ENCODE measurements at regions not wholly inside any gene's neighbourhood (a gene's known extent, or its start where the extent isn't known, plus 50 kb on each side); places are given as distances from the start of the nearest gene placed in this dataset.

- Histone ChIP-seq H3K4me3 (ENCODE audit: low read depth, low read length) (peak overlapping the region; percentile 38; the same call in 1 of the 2 replicates), H3K27me3 (ENCODE audit: insufficient read depth, low read length) (no peaks in the 10 kb centered on the region), H3K4me1 (ENCODE audit: control insufficient read depth, insufficient read depth, low read length, unreplicated experiment) (peaks cover 45% of the 10 kb centered on the region), H3K27ac (ENCODE audit: low read depth, low read length) (peak overlapping the region; percentile 91), H3K36me3 (ENCODE audit: insufficient read depth, low read length) (no peaks in the 10 kb centered on the region), H3K79me2 (ENCODE audit: control insufficient read depth, insufficient read depth, low read length, unreplicated experiment) (no peaks in the 10 kb centered on the region), H2AFZ (ENCODE audit: low read length, unreplicated experiment) (peak overlapping the region; percentile 70)
These were observed 62.1 kb upstream of the NUDT12 start for GRCh38 chr5:103624675-103625074.

GRCh38 chr5:103624035-103624480 is 61.5 kb upstream of the NUDT12 start:
- peak overlapping the region; percentile 91 for H3K27ac ChIP-seq (ENCODE audit: low read depth, low read length)
- peak overlapping the region; percentile 17; the same call in 1 of the 2 replicates for H3K4me3 ChIP-seq (ENCODE audit: low read depth, low read length)
- H3K27me3 ChIP-seq (ENCODE audit: insufficient read depth, low read length): no peaks in the 10 kb centered on the region
- peak overlapping the region; percentile 70 for H2AFZ ChIP-seq (ENCODE audit: low read length, unreplicated experiment)
- H3K79me2 ChIP-seq (ENCODE audit: control insufficient read depth, insufficient read depth, low read length, unreplicated experiment): no peaks in the 10 kb centered on the region
- H3K4me1 ChIP-seq (ENCODE audit: control insufficient read depth, insufficient read depth, low read length, unreplicated experiment): peaks cover 45% of the 10 kb centered on the region
- H3K36me3 ChIP-seq (ENCODE audit: insufficient read depth, low read length): no peaks in the 10 kb centered on the region

GRCh38 chr5:103623425-103623824 is 60.8 kb upstream of the NUDT12 start:
- Histone ChIP-seq H3K79me2 (ENCODE audit: control insufficient read depth, insufficient read depth, low read length, unreplicated experiment) (no peaks in the 10 kb centered on the region), H2AFZ (ENCODE audit: low read length, unreplicated experiment) (no peak overlapping the region), H3K27ac (ENCODE audit: low read depth, low read length) (peak overlapping the region; percentile 91), H3K4me3 (ENCODE audit: low read depth, low read length) (no peak overlapping the region), H3K27me3 (ENCODE audit: insufficient read depth, low read length) (no peaks in the 10 kb centered on the region), H3K36me3 (ENCODE audit: insufficient read depth, low read length) (no peaks in the 10 kb centered on the region), H3K4me1 (ENCODE audit: control insufficient read depth, insufficient read depth, low read length, unreplicated experiment) (peaks cover 45% of the 10 kb centered on the region)

GRCh38 chr5:103621548-103621930 is 59.0 kb upstream of the NUDT12 start:
- no peak overlapping the region for H3K4me3 ChIP-seq (ENCODE audit: low read depth, low read length)
- H3K36me3 ChIP-seq (ENCODE audit: insufficient read depth, low read length): no peaks in the 10 kb centered on the region
- peaks cover 45% of the 10 kb centered on the region for H3K4me1 ChIP-seq (ENCODE audit: control insufficient read depth, insufficient read depth, low read length, unreplicated experiment)
- no peaks in the 10 kb centered on the region for H3K79me2 ChIP-seq (ENCODE audit: control insufficient read depth, insufficient read depth, low read length, unreplicated experiment)
- no peaks in the 10 kb centered on the region for H3K27me3 ChIP-seq (ENCODE audit: insufficient read depth, low read length)
- H2AFZ ChIP-seq (ENCODE audit: low read length, unreplicated experiment): no peak overlapping the region
- H3K27ac ChIP-seq (ENCODE audit: low read depth, low read length): no peak overlapping the region

GRCh38 chr5:103620851-103621547 is 58.4 kb upstream of the NUDT12 start:
- Histone ChIP-seq H3K4me1 (ENCODE audit: control insufficient read depth, insufficient read depth, low read length, unreplicated experiment) (peaks cover 45% of the 10 kb centered on the region), H2AFZ (ENCODE audit: low read length, unreplicated experiment) (no peak overlapping the region), H3K4me3 (ENCODE audit: low read depth, low read length) (no peak overlapping the region), H3K27ac (ENCODE audit: low read depth, low read length) (no peak overlapping the region), H3K79me2 (ENCODE audit: control insufficient read depth, insufficient read depth, low read length, unreplicated experiment) (no peaks in the 10 kb centered on the region), H3K27me3 (ENCODE audit: insufficient read depth, low read length) (no peaks in the 10 kb centered on the region), H3K36me3 (ENCODE audit: insufficient read depth, low read length) (no peaks in the 10 kb centered on the region)

GRCh38 chr5:103617913-103618312 is 55.3 kb upstream of the NUDT12 start:
- no peaks in the 10 kb centered on the region for H3K36me3 ChIP-seq (ENCODE audit: insufficient read depth, low read length)
- no peak overlapping the region for H2AFZ ChIP-seq (ENCODE audit: low read length, unreplicated experiment)
- H3K27ac ChIP-seq (ENCODE audit: low read depth, low read length): no peak overlapping the region
- peaks cover 22% of the 10 kb centered on the region for H3K4me1 ChIP-seq (ENCODE audit: control insufficient read depth, insufficient read depth, low read length, unreplicated experiment)
- H3K27me3 ChIP-seq (ENCODE audit: insufficient read depth, low read length): no peaks in the 10 kb centered on the region
- no peaks in the 10 kb centered on the region for H3K79me2 ChIP-seq (ENCODE audit: control insufficient read depth, insufficient read depth, low read length, unreplicated experiment)
- no peak overlapping the region for H3K4me3 ChIP-seq (ENCODE audit: low read depth, low read length)

- Histone ChIP-seq H3K27me3 (ENCODE audit: insufficient read depth, low read length) (no peaks in the 10 kb centered on the region), H3K4me1 (ENCODE audit: control insufficient read depth, insufficient read depth, low read length, unreplicated experiment) (peaks cover 15% of the 10 kb centered on the region), H3K36me3 (ENCODE audit: insufficient read depth, low read length) (no peaks in the 10 kb centered on the region), H3K79me2 (ENCODE audit: control insufficient read depth, insufficient read depth, low read length, unreplicated experiment) (no peaks in the 10 kb centered on the region), H2AFZ (ENCODE audit: low read length, unreplicated experiment) (no peak overlapping the region), H3K27ac (ENCODE audit: low read depth, low read length) (no peak overlapping the region), H3K4me3 (ENCODE audit: low read depth, low read length) (no peak overlapping the region)
These were observed 54.5 kb upstream of the NUDT12 start for GRCh38 chr5:103617090-103617489.

- Histone ChIP-seq H3K4me3 (ENCODE audit: low read depth, low read length) (no peak overlapping the region), H3K4me1 (ENCODE audit: control insufficient read depth, insufficient read depth, low read length, unreplicated experiment) (no peaks in the 10 kb centered on the region), H3K79me2 (ENCODE audit: control insufficient read depth, insufficient read depth, low read length, unreplicated experiment) (no peaks in the 10 kb centered on the region), H3K36me3 (ENCODE audit: insufficient read depth, low read length) (no peaks in the 10 kb centered on the region), H3K27ac (ENCODE audit: low read depth, low read length) (no peak overlapping the region), H3K27me3 (ENCODE audit: insufficient read depth, low read length) (no peaks in the 10 kb centered on the region), H2AFZ (ENCODE audit: low read length, unreplicated experiment) (no peak overlapping the region)
These were observed 50.0 kb upstream of the NUDT12 start for GRCh38 chr5:103612545-103612944.

Data from ACC112 (cell line).